CD4-positive, alpha-beta memory T cell (primary cell): ENCODE measurements at regions not wholly inside any gene's neighbourhood (a gene's known extent, or its start where the extent isn't known, plus 50 kb on each side); places are given as distances from the start of the nearest gene placed in this dataset.

Source experiments
- CTCF ChIA-PET: fragments of 350-600 bp; sonication (Branson Sonifier 250); formaldehyde crosslinking; loops from one replicate; lab custom pipeline; 2021; ENCODE audit warnings: inconsistent platforms; ENCODE audit not compliant: partially characterized antibody; lab: Charles Lee
- POLR2A ChIA-PET: fragments of 350-600 bp; sonication (Branson Sonifier 250); formaldehyde crosslinking; loops from one replicate; lab custom pipeline; 2021; ENCODE audit not compliant: partially characterized antibody; lab: Charles Lee
- DNase-seq, 5 donors: peaks; one replicate each; pipeline versions ENCODE4 v3.0.0 to v3.0.0-alpha.2; 2020 to 2022; ENCODE audit warnings: mixed read lengths in 1 of 5
- H3K27ac ChIP-seq: one replicate; pipeline ENCODE4 v1.7.0; 2013; ENCODE audit warnings: low read depth, low read length
- H3K27me3 ChIP-seq: 2 replicates; pipeline ENCODE4 v1.7.0; 2013; ENCODE audit warnings: mild to moderate bottlenecking, low read length, moderate library complexity; ENCODE audit not compliant: insufficient read depth
- H3K36me3 ChIP-seq: 2 replicates; pipeline ENCODE4 v1.7.0; 2013; ENCODE audit warnings: mild to moderate bottlenecking, low read length, moderate library complexity; ENCODE audit not compliant: insufficient read depth
- H3K4me1 ChIP-seq: 2 replicates; pipeline ENCODE4 v1.7.0; 2013; ENCODE audit warnings: mild to moderate bottlenecking, low read length, moderate library complexity; ENCODE audit not compliant: insufficient read depth
- H3K4me3 ChIP-seq, 2 donors: one replicate each; pipeline ENCODE4 v1.7.0; 2013; ENCODE audit warnings: low read length in 2 of 2, mild to moderate bottlenecking in 1 of 2
- H3K9me3 ChIP-seq, 2 donors: one replicate each; pipeline ENCODE4 v1.7.0; 2013; ENCODE audit warnings: low read length in 2 of 2, control low read depth in 1 of 2; ENCODE audit not compliant: control insufficient read depth in 1 of 2
- H3K27ac Mint-ChIP-seq, 7 donors: one replicate each; pipeline ENCODE4 v1.8.0; 2020 to 2021; ENCODE audit warnings: mixed read lengths in 7 of 7, mild to moderate bottlenecking in 6 of 7, inconsistent platforms in 3 of 7, moderate library complexity in 3 of 7
- H3K27me3 Mint-ChIP-seq, 2 donors: one replicate each; pipeline ENCODE4 v1.8.0; 2020 to 2021; ENCODE audit warnings: mixed read lengths in 2 of 2
- H3K36me3 Mint-ChIP-seq, 2 donors: one replicate each; pipeline ENCODE4 v1.8.0; 2020 to 2021; ENCODE audit warnings: mixed read lengths in 2 of 2, inconsistent platforms in 1 of 2, mild to moderate bottlenecking in 1 of 2
- H3K4me1 Mint-ChIP-seq, 4 donors: one replicate each; pipeline ENCODE4 v1.8.0; 2020 to 2021; ENCODE audit warnings: mixed read lengths in 4 of 4, mild to moderate bottlenecking in 1 of 4
- H3K4me3 Mint-ChIP-seq, 8 donors: one replicate each; pipeline ENCODE4 v1.8.0; 2020 to 2021; ENCODE audit warnings: mixed read lengths in 8 of 8, mild to moderate bottlenecking in 7 of 8, moderate library complexity in 6 of 8, inconsistent platforms in 3 of 8
- H3K9me3 Mint-ChIP-seq, 8 donors: one replicate each; pipeline ENCODE4 v1.8.0; 2020 to 2021; ENCODE audit warnings: mixed read lengths in 8 of 8, mild to moderate bottlenecking in 5 of 8, inconsistent platforms in 3 of 8, moderate library complexity in 1 of 8
- intact Hi-C: fragments of 100-400 bp; cut with micrococcal nuclease; formaldehyde crosslinking; loops from one replicate; pipeline ENCODE4 v1.15.1; 2023

DNA sequence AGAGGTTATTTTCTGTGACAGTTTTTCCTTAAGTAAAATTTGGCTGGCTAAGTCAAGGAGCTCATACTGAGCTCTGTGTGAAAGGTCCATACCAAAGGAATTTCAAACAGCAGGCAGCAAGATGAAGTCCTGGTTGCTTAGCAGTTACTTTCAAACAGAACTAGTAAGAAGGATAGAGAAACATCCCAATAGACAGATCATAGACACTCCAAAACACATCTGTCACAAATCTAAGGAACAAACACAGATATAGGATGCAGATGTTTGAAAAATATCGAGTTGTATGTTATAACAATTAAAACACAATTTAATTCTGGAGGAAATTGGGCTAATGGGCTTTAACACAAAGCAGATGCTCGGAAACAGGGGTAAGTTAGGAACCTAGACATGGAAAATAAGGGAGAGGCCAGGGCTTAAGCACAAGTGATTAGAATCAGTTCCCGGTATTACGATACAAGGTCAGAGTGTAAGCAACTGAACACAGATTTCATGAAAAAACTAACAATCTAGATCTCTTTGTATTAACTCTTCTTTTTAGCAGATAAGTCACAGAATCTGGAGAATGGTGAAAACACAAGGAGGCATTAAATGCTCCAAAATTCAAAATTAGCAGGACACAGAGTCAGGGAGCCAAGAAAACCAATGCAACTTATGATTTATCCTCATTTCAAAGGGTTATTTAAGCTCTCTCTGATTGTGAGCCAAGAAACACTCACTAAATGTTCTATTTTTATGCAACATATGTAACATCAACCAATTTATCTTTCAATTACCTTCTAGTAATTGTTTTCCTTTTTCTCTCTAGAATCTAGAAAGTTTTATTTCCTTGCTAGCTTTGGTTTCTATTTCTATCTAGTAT is 1992.9 kb upstream of the PCDH20 start:
- no peaks in the 10 kb centered on the region for H3K4me1 Mint-ChIP-seq
- no peak for DNase-seq
- ChIA-PET POLR2A (no interaction called here), CTCF (no interaction called here)
- Histone ChIP-seq H3K4me1 (no peaks in the 10 kb centered on the region), H3K9me3 (no peaks in the 10 kb centered on the region), H3K27me3 (no peaks in the 10 kb centered on the region), H3K4me3 (no peak overlapping the region), H3K27ac (no peak overlapping the region), H3K36me3 (no peaks in the 10 kb centered on the region)
- intact Hi-C loops, result no loop called here
- no peak overlapping the region for H3K4me3 Mint-ChIP-seq
- H3K36me3 Mint-ChIP-seq, result no peaks in the 10 kb centered on the region
- H3K27me3 Mint-ChIP-seq, result no peaks in the 10 kb centered on the region
- H3K27ac Mint-ChIP-seq, result no peak overlapping the region
- H3K9me3 Mint-ChIP-seq, result peaks cover 0 to 17% (median 6%) of the 10 kb centered on the region in 8 donors

DNA sequence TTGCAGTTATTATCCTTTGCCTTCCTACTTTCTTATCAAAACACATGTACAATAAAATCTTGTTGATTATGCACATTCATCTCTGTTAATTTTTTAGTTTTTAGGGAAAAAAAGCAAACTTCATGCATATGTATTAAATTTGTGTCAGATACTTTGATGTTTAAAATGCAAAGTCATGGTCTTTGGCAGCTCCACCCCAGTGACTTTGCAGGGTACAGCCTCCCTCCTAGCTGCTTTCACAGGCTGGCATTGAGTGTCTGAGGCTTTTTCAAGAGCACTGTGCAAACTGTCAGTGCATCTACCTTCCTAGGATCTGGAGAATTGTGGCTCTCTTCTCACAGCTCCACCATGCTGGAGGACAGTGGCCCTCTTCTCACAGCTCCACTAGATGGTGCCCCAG is 1988.1 kb upstream of the PCDH20 start:
- ChIA-PET CTCF (no interaction called here), POLR2A (no interaction called here)
- Mint-ChIP-seq H3K27ac (no peak overlapping the region), H3K9me3 (peaks cover 3 to 33% (median 12%) of the 10 kb centered on the region in 8 donors), H3K4me3 (no peak overlapping the region), H3K27me3 (no peaks in the 10 kb centered on the region), H3K4me1 (no peaks in the 10 kb centered on the region), H3K36me3 (no peaks in the 10 kb centered on the region)
- intact Hi-C loops, result no loop called here
- Histone ChIP-seq H3K36me3 (no peaks in the 10 kb centered on the region), H3K27ac (no peak overlapping the region), H3K27me3 (no peaks in the 10 kb centered on the region), H3K4me1 (no peaks in the 10 kb centered on the region), H3K4me3 (no peak overlapping the region), H3K9me3 (no peaks in the 10 kb centered on the region)
- DNase-seq, result no peak

DNA sequence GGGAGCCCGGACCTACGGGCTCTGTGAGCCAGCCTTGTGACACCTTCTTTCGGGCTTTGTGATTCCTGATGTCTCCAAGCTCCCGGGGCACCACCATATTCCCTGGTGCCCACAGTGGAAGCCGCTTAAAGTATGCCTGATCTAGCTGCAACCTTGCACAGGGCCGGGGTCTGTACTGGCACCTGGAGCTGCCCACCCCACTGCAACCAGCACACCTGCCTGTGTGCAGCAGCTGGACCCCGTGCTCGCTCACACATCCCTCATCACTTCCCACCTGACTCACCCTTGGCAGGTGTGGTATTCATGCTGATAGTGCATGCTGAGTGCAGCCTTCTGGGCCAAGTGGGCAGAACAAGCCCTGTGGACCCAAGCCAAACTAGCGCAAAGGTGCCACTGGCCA is 1981.1 kb upstream of the PCDH20 start:
- H3K27me3 Mint-ChIP-seq, result no peaks in the 10 kb centered on the region
- Histone ChIP-seq H3K4me3 (no peak overlapping the region), H3K27ac (no peak overlapping the region), H3K36me3 (no peaks in the 10 kb centered on the region), H3K4me1 (no peaks in the 10 kb centered on the region), H3K27me3 (no peaks in the 10 kb centered on the region), H3K9me3 (no peaks in the 10 kb centered on the region)
- H3K27ac Mint-ChIP-seq, result no peak overlapping the region
- intact Hi-C loops, result no loop called here
- no peaks in the 10 kb centered on the region for H3K4me1 Mint-ChIP-seq
- CTCF ChIA-PET, result no interaction called here
- H3K9me3 Mint-ChIP-seq, result peaks cover 0 to 10% (median 4%) of the 10 kb centered on the region in 8 donors
- POLR2A ChIA-PET, result no interaction called here
- DNase-seq, result no peak
- H3K4me3 Mint-ChIP-seq, result no peak overlapping the region
- H3K36me3 Mint-ChIP-seq, result no peaks in the 10 kb centered on the region

DNA sequence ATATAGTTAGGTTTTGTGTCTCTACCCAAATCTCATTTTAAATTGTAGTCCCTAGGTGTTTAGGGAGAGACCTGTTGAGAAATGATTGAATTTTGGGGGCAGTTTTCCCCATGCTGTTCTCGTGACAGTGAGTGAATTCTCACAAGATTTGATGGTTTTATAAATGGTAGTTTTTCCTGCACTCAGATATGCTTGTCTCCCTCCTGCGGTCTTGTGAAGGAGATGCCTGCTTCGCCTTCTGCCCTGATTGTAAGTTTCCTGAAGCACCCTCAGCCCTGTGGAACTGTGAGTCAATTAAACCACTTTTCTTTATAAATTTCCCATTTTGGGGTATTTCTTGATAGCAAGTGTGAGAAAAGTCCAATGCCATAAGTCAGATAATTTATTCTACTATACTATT is 1977.5 kb upstream of the PCDH20 start:
- Histone ChIP-seq H3K9me3 (no peaks in the 10 kb centered on the region), H3K27ac (no peak overlapping the region), H3K4me1 (no peaks in the 10 kb centered on the region), H3K4me3 (no peak overlapping the region), H3K27me3 (no peaks in the 10 kb centered on the region), H3K36me3 (no peaks in the 10 kb centered on the region)
- intact Hi-C loops, result no loop called here
- Mint-ChIP-seq H3K36me3 (no peaks in the 10 kb centered on the region), H3K4me1 (no peaks in the 10 kb centered on the region), H3K27me3 (no peaks in the 10 kb centered on the region), H3K9me3 (peaks cover 0 to 8% (median 3%) of the 10 kb centered on the region in 8 donors), H3K4me3 (no peak overlapping the region), H3K27ac (no peak overlapping the region)
- ChIA-PET CTCF (no interaction called here), POLR2A (no interaction called here)
- DNase-seq, result no peak

DNA sequence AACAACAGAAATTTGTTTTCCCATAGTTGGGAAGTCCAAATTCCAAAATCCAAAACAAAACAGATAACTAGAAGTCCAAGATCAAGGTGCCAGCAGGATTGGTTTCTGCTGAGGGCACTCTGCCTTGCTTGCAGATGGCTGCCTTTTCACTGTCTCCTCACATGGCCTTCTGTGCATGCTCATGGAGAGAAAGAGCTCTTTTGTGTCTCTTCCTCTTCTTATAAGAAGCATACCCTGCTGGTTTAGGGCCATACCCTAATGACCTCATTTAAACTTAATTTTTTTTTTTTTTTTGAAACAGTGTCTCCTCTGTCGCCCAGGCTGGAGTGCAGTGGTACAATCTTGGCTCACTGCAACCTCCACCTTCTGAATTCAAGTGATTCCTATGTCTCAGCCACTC is 1974.1 kb upstream of the PCDH20 start:
- H3K27me3 Mint-ChIP-seq, result no peaks in the 10 kb centered on the region
- no peaks in the 10 kb centered on the region for H3K36me3 Mint-ChIP-seq
- no peak overlapping the region for H3K27ac Mint-ChIP-seq
- H3K4me1 Mint-ChIP-seq, result no peaks in the 10 kb centered on the region
- H3K9me3 ChIP-seq, result no peaks in the 10 kb centered on the region
- H3K27me3 ChIP-seq, result no peaks in the 10 kb centered on the region
- no peaks in the 10 kb centered on the region for H3K4me1 ChIP-seq
- H3K9me3 Mint-ChIP-seq, result peaks cover 4 to 10% (median 8%) of the 10 kb centered on the region in 8 donors
- no peak for DNase-seq
- ChIA-PET CTCF (no interaction called here), POLR2A (no interaction called here)
- intact Hi-C loops, result no loop called here
- no peak overlapping the region for H3K27ac ChIP-seq
- H3K4me3 Mint-ChIP-seq, result no peak overlapping the region
- no peak overlapping the region for H3K4me3 ChIP-seq
- no peaks in the 10 kb centered on the region for H3K36me3 ChIP-seq

DNA sequence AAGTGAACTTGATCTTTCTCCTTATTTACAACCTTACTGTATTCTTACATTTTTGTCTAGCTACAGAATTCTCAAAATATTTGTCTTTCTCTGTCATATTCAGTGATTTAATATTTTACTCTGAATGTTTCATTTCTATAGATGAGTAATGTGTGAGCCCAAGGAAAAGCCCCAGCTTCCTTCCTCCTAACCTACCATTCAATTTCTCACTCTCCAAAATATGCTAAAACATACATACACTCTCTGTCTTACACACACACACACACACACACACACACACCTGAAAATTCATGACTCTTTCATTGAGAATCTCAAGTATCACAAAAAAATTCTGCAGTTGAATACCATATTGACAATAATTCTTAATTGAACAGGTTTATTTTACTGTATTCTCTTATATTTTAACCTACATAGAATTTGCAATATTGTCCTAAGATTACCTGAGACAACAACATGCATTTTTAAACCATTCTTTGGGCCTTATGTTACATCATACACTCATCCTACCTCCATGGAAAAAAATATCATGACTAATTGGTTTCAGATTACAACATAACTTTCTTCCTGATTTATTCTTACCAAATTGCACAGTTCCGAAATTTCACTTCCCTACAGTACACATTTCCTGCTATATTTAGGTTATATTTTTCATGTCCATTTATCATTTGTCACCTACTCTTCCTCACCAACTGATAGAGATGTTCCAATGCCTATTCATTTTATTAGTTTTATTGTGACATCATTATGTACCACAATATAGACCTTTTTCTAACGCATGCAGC is 1965.6 kb upstream of the PCDH20 start:
- ChIA-PET POLR2A (no interaction called here), CTCF (no interaction called here)
- Mint-ChIP-seq H3K27me3 (no peaks in the 10 kb centered on the region), H3K27ac (no peak overlapping the region), H3K36me3 (no peaks in the 10 kb centered on the region), H3K4me3 (no peak overlapping the region), H3K4me1 (no peaks in the 10 kb centered on the region), H3K9me3 (peaks cover 4 to 24% (median 16%) of the 10 kb centered on the region in 8 donors)
- intact Hi-C loops, result no loop called here
- Histone ChIP-seq H3K9me3 (no peaks in the 10 kb centered on the region), H3K4me3 (no peak overlapping the region), H3K27ac (no peak overlapping the region), H3K36me3 (no peaks in the 10 kb centered on the region), H3K27me3 (no peaks in the 10 kb centered on the region), H3K4me1 (no peaks in the 10 kb centered on the region)
- no peak for DNase-seq

DNA sequence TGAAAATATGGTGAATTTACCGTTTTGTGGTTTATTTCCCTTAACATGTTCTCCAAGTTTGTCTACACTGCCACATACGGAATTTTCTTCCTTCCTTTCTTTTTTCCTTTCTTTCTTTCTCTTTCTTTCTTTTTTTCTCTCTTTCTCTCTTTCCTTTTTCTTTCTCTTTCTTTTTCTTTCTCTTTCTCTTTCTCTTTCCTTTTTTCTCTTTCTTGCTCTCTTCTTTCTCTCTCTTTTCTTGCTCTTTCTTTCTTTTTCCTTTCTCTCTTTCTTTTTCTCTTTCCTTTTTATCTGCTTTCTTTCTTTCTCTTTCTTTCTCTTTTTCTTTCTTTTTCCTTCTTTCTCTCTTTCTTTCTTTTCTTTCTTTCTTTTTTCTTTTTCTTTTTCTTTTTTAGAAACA is 1962.3 kb upstream of the PCDH20 start:
- Histone ChIP-seq H3K9me3 (no peaks in the 10 kb centered on the region), H3K27me3 (no peaks in the 10 kb centered on the region), H3K36me3 (no peaks in the 10 kb centered on the region), H3K27ac (no peak overlapping the region), H3K4me1 (no peaks in the 10 kb centered on the region), H3K4me3 (no peak overlapping the region)
- no peaks in the 10 kb centered on the region for H3K27me3 Mint-ChIP-seq
- H3K4me3 Mint-ChIP-seq, result no peak overlapping the region
- no peaks in the 10 kb centered on the region for H3K4me1 Mint-ChIP-seq
- ChIA-PET POLR2A (no interaction called here), CTCF (no interaction called here)
- no peaks in the 10 kb centered on the region for H3K36me3 Mint-ChIP-seq
- intact Hi-C loops, result no loop called here
- H3K27ac Mint-ChIP-seq, result no peak overlapping the region
- DNase-seq, result no peak
- H3K9me3 Mint-ChIP-seq, result peaks cover 2 to 24% (median 15%) of the 10 kb centered on the region in 8 donors
